GM19351 (cell line): ENCODE measurements at regions not wholly inside any gene's neighbourhood (a gene's known extent, or its start where the extent isn't known, plus 50 kb on each side); places are given as distances from the start of the nearest gene placed in this dataset.

Experiments
- ATAC-seq: cut with Tn5 transposase; IDR thresholded peaks from one replicate; pipeline ENCODE4 v1.9.1; 2021; ENCODE audit warnings: mild to moderate bottlenecking, moderate library complexity; ENCODE audit not compliant: unreplicated experiment

- no peak for ATAC-seq
Observed at GRCh38 chr4:180150818-180151217, 2092.4 kb upstream of the TENM3 start.

- no peak for ATAC-seq
Observed at GRCh38 chr4:180152831-180153230, 2090.4 kb upstream of the TENM3 start.

GRCh38 chr4:180153587-180153986 is 2089.6 kb upstream of the TENM3 start:
- no peak for ATAC-seq

GRCh38 chr4:180156684-180157083 is 2086.5 kb upstream of the TENM3 start:
- peak; percentile 51 for ATAC-seq

GRCh38 chr4:180160195-180160983 is 2082.8 kb upstream of the TENM3 start:
- ATAC-seq, result no peak

- no peak for ATAC-seq
Observed at GRCh38 chr4:180164799-180165198, 2078.4 kb upstream of the TENM3 start.

GRCh38 chr4:180169394-180169793 is 2073.8 kb upstream of the TENM3 start:
- no peak for ATAC-seq

GRCh38 chr4:180169966-180170365 is 2073.2 kb upstream of the TENM3 start:
- no peak for ATAC-seq

GRCh38 chr4:180179146-180179545 is 2064.1 kb upstream of the TENM3 start:
- no peak for ATAC-seq

- ATAC-seq, result no peak
Observed at GRCh38 chr4:180189666-180190065, 2053.5 kb upstream of the TENM3 start.

- peak; percentile 78 for ATAC-seq
Observed at GRCh38 chr4:180190382-180190781, 2052.8 kb upstream of the TENM3 start.

- ATAC-seq, result no peak
Observed at GRCh38 chr4:180197471-180197870, 2045.7 kb upstream of the TENM3 start.

GRCh38 chr4:180203349-180203748 is 2039.9 kb upstream of the TENM3 start:
- ATAC-seq, result peak; percentile 79

GRCh38 chr4:180205276-180205675 is 2037.9 kb upstream of the TENM3 start:
- ATAC-seq, result no peak

GRCh38 chr4:180207921-180208320 is 2035.3 kb upstream of the TENM3 start:
- no peak for ATAC-seq

GRCh38 chr4:180217070-180217469 is 2026.1 kb upstream of the TENM3 start:
- ATAC-seq, result no peak

GRCh38 chr4:180219080-180219479 is 2024.1 kb upstream of the TENM3 start:
- ATAC-seq, result no peak

- no peak for ATAC-seq
Observed at GRCh38 chr4:180225977-180226376, 2017.2 kb upstream of the TENM3 start.

GRCh38 chr4:180234730-180235129 is 2008.5 kb upstream of the TENM3 start:
- ATAC-seq, result no peak

GRCh38 chr4:180240670-180241069 is 2002.5 kb upstream of the TENM3 start:
- no peak for ATAC-seq

- ATAC-seq, result no peak
Observed at GRCh38 chr4:180253419-180253818, 1989.8 kb upstream of the TENM3 start.

- ATAC-seq, result no peak
Observed at GRCh38 chr4:180261346-180261745, 1981.9 kb upstream of the TENM3 start.

GRCh38 chr4:180280076-180280475 is 1963.1 kb upstream of the TENM3 start:
- ATAC-seq, result peak; percentile 70
